SK-N-MC (cell line): ENCODE measurements at regions not wholly inside any gene's neighbourhood (a gene's known extent, or its start where the extent isn't known, plus 50 kb on each side); places are given as distances from the start of the nearest gene placed in this dataset.

Source experiments
- EZH2 ChIP-seq: fragments of 200-600 bp; sonication (generic); IDR thresholded peaks from one replicate; pipeline ENCODE4 v1.6.1; 2017; ENCODE audit warnings: antibody characterized with exemption
- FOXP2 ChIP-seq: optimal IDR thresholded peaks from 2 replicates; pipeline ENCODE3; 2011; ENCODE audit warnings: mild to moderate bottlenecking, moderate library complexity; ENCODE audit not compliant: insufficient read depth; ENCODE audit errors: extremely low read length, control extremely low read depth
- POLR2AphosphoS5 ChIP-seq: IDR thresholded peaks from 2 replicates; pipeline ENCODE4 v1.6.1; 2012; ENCODE audit warnings: mild to moderate bottlenecking, low read depth, low read length, borderline replicate concordance

DNA sequence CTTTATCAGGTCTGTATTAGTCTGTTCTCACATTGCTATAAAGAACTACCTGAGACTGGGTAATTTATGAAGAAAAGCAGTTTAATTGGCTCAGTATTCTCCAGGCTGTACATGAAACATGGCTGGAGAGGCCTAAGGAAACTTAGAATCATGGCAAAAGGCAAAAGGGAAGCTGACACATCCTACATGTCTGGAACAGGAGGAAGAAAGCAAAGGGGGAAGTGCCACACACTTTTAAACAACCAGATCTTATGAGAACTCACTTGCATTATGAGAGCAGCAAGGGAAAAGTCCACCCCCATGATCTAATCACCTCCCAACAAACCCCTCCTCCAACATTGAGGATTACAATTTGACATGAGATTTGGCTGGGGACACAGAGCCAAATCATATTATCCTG lies 132.1 kb downstream of the PCSK1 start:
- no peak for TF ChIP-seq EZH2
- no peak for TF ChIP-seq POLR2AphosphoS5
- no peak for TF ChIP-seq FOXP2
